GM18951 (cell line): ENCODE measurements at regions not wholly inside any gene's neighbourhood (a gene's known extent, or its start where the extent isn't known, plus 50 kb on each side); places are given as distances from the start of the nearest gene placed in this dataset.

Source experiments
- POLR2A ChIP-seq: IDR thresholded peaks from 4 replicates; pipeline ENCODE4 v1.6.1; 2011; ENCODE audit warnings: mild to moderate bottlenecking; ENCODE audit not compliant: insufficient read length, insufficient read depth; ENCODE audit errors: extremely low read depth
- in situ Hi-C: fragments of 300-500 bp; cut with MboI; formaldehyde crosslinking; loops from one replicate; pipeline ENCODE4 v1.12.0; 2022; ENCODE audit warnings: low sequenced_read_pairs, mixed read lengths, inconsistent platforms; ENCODE audit not compliant: unreplicated experiment

DNA sequence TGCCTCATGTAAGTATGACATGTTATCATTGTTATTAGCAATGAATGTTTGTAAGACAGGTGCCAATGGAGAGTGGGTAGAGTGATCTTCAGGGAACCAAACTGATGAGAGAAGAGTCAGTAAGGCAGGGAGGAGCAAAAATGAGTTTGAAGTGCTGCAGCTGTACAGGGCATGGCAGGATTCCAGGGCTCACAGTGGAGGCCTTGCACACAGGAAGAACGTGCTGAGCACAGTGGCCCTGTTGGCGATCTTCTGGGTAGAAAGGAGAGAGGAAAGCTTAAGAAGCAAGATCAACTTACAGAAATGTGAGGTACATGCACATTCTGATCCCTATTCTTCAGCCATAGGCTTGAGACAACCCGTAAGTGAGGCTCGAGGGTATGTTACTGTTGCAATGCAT, 219.3 kb upstream of the TMEM45B start:
- in situ Hi-C loops, result no loop called here

DNA sequence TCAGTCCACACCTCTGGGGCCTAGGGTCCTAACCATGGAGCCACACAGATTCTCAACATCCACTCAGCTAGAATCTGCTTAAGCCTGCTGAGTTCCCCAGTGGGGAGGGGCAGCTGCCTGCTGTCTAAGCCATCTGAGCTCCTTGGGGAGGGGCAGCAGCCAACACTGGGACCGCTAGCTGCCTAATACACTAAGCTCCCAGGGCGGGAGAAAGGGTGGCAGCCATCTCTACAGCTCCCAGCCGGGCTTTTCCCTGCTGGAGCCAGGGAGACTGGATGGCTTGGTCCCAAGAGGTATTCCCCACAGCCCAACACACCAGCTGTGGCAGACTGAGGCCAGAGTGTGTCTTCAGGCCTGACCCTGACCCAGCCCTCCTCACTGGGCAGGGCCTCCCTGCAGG, 217.3 kb upstream of the TMEM45B start:
- no peak for TF ChIP-seq POLR2A
- in situ Hi-C loops, result no loop called here

More for the DNA sequence above, 219.3 kb upstream of the TMEM45B start:
- no peak for TF ChIP-seq POLR2A

DNA sequence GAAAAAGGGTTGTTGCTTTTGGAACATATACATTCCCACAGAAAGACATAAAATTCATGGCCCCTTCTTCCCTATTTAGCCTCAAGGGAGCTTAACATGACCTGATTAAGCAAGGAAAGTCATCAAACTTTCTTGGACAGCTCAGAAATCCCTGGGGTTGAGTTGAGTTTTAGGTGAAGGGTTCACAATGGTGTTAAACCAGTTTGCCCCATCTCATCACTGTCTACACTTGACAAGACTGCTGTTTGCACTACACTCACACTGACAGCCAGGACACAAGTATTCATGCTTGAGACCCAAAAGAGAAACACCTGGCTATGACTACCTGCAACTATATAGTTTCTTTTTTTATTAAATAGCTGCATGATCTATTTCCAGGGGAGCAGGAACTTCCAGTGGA, 209.8 kb upstream of the TMEM45B start:
- in situ Hi-C loops, result no loop called here
- no peak for TF ChIP-seq POLR2A

DNA sequence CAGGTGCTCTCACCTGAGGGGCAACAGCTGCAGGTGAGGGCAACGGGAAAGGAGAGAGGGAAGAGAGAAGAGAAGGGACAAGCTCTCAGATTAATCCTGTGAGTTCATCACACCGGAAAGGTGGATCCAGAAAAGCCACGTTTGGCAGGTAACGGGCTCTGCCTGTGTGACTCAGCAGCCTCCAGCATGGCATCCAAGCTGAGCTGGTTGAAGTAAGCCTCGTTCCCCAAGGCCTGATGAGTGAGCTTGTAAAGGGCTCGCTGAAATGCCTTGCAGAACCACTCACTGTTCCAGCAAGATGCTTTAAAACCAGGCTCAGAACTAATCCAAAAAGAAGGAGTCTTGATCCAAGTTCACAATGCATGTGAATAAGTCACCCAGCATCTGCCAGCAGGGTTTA, 206.9 kb upstream of the TMEM45B start:
- no peak for TF ChIP-seq POLR2A
- in situ Hi-C loops, result no loop called here

DNA sequence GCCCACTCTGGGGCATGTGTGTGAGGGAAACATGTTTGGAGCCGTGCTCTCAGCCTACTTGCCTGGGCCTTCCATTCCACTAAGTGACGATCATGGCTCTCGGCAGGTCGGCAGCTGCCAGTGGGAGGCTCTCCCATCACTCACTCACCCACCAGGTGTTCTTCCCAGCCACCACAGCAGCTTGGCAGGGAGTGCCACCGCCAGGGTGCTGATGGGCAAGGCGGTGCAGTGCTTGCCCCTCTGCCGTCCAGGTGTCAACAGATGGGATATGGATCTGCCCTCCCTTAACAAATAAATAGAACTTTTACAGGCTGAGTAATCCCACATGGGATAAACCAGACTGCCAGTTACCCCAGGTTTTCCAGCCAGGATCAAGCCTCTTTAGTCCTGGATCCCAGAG, 205.5 kb upstream of the TMEM45B start:
- in situ Hi-C loops, result no loop called here
- no peak for TF ChIP-seq POLR2A

DNA sequence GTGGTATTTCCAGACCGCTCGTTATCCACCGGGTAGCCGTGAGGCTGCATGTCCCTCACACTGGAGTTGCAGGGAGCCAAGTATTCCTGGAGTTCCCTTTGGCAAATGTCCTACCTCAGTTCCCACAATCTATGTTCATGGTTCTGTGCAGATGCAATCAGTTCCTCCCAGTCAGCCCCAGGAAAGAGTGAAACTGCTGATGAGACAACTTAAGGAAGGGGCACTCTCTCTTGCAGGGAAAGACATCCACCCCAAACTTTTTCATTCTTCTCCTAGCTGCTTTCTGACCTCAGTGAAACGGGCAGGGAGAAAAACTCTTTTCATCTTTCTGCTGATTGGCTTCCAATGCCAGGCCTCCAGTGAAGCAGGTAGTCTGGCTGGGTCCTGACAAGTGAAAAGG, 205.1 kb upstream of the TMEM45B start:
- in situ Hi-C loops, result no loop called here
- no peak for TF ChIP-seq POLR2A

DNA sequence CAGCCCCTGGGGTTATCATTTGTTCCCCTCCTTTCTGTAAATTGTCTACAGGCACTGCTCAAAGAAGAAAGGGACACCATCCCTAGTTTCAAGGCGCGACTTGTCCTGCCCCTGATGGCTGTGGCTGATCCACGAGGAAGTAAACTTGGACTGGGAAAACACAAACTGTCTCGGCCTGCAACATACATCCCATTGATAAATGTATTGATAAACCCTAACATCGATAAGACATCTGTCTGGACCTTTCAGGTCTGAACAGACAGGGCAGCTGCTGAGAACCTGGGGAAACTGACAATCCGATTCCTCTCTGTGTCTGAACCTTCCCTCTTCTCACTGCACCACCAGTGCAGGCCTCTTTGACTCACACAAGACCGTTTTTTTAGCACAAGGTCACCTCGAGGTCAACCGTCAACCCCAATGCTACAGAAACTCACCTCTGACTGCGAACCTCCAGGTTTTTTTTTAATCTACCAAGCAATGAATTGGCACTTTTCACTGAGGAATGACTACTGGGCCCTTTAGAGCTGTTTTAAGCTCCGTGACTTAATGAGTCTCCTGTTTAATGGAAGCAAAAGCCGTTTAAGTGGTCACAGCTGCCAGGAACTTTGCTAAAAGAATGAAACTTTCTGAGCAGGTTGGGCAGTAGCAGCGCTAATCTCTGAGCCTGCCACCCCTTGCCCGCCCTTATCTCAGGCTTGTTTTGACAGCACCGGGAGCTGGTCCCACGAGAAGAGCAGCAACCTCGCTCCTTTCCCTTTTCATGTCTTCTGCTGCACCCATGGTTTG, 203.8 kb upstream of the TMEM45B start:
- TF ChIP-seq POLR2A, result no peak
- in situ Hi-C loops, result no loop called here

DNA sequence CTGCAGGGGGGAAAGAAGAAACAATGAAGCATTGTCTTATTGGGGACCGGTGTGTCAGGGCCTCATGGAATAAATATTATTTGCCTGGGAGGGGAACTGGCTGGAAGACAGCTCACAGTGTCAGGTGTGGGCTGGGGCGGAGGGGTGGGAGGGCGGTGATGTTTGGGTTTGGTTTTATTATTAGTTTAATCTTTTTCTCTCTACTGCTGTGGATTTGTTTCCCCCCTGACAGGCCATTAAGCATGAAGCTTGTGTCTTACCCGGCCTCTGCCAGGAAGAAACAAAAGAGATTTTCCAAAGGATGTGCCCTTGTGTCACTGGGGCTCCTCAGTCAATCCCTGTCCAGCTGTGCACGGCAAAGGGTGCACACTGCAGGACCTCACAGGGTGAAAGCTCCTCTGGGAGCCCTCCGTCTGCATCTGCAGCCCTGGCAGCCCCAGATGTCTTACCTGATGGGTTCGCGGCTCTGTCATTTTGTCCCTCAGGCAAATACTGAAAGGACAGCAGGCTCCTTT, 203.1 kb upstream of the TMEM45B start:
- in situ Hi-C loops, result no loop called here
- no peak for TF ChIP-seq POLR2A

DNA sequence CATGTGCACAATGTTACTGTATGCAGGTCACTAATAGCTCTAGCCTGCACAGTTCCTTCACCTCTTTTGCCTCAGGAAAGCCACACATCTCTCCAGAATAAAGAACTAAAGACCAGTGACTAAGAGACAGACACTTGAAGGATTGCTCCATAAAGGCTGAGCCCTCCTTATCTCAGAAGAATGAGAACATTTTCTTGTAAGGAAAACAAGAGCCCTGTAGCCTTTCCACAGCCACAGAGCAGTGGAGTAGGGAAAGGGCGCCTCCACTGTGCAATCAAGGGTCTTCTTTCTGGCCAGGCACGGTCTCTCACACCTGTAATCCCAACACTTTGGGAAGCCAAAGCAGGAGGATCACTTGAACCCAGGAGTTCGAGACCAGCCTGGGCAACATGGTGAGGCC, 202.6 kb upstream of the TMEM45B start:
- in situ Hi-C loops, result no loop called here
- no peak for TF ChIP-seq POLR2A

DNA sequence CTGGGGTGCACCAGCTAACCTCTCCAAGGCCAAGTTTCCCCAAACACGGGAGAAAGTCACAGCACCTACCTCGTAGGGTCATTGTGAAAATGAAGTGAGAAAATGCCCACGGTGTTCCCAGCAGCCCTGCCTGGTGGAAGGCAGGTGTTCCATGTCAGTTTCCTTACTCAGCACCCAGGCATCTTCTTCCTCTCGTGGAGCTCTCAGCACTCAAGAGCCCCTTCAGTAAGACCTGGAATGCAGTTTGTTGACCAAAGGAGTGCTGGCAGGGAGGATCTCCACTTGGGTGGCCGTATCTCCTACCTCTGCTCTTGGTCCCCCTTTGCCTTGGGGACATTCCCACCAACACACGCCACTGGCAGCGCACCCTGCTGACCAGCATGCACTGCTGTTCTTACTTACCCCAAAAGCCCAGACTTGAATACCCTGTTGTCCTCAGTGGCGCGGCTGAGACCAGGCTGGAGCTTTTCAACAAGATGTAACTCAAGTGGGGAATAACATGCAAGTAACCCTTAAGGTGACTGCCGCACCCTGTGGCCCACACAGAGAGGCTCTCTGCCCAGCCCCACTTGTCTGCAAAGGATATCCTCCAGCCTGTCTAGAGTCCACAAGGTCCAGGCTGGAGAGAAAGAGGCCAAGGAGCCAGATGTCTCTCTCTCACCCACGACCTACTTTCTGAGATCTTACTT, 201.2 kb upstream of the TMEM45B start:
- no peak for TF ChIP-seq POLR2A
- in situ Hi-C loops, result no loop called here

DNA sequence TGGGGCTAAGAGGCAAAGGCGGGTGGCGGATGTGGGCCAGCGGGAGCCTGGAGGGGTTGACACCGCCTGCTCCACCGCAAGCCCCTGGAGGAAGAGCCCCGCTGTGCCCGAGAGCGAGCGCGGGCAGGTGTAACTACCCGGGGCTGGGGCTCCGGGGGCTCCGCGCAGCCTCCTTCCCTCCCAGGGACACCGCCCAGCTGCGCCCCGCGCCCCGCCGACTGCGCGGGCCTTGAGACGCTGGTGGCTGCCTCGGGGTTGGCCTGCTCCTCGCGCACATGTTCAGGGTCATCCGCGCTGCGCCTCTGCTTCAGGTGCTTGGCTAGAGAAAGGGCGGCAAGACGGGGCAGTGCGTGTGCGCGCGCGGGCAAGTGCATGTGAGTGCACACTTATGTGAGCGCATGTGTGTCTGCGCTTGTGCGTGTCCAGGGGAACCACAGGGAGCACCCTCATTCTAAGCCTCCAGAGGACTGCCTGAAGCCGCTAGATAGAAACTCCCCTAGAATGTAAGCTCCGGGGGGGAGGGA, 197.5 kb upstream of the TMEM45B start:
- in situ Hi-C loops, result no loop called here
- TF ChIP-seq POLR2A, result no peak

DNA sequence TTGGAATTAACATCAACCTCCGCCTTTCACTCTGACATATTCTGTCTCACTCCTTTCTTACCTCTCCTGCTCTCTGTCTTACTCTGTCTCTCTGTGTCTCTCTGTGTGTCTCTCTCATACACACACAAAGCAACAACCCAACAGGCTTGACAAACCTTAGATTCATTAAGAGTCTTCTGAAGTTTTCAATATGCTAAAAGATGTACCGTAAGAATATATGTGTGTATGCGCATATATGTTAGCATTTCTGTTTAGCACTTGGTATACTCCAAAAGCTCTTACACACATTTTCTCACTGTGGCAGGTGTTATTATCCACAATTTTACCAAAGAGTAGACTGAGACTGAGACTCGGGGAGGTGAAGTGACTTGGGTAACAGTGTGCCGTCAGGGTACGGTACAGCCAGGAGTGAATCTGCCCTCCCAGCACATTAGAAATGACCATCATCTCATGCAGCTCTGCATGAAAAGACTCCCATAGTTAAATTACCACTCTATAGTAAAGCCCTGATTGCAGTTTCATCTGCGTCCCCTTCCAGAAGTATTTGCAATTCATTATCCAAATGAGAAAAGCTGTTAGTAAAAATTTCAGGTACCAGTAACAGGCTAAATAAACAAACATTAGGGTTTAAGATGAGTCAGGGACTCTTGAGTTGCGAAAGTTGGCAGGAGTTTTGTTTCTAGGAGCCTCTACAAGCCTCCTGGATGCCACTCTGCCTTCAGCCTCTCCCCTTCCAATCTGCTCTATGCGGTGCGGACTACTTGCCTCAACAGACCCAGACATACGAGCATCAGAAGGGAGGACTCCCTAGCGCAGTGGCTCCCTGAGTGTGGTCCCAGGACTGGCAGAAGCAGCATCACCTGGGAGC, 195.2 kb upstream of the TMEM45B start:
- TF ChIP-seq POLR2A, result no peak
- in situ Hi-C loops, result no loop called here

DNA sequence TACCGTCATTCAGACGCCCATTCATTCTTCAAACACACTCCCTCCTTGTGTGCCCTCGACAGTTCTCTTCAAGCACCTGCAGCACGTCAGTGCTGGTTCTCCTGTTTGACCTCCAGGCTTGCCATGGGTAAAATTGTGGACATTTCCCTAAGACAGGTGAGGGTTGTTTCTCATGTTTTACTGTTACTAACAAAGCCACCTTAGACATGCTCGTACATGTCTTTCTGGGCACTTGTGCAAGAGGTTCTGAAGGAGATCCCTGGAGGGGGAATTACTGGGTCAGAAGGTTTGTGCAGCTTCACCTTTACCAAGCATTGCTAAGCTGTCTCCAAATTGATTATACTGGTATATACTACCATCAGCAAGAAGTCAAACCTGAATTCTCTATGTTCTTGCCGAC, 189.7 kb upstream of the TMEM45B start:
- TF ChIP-seq POLR2A, result no peak
- in situ Hi-C loops, result no loop called here
